ENCODE measurements at regions not wholly inside any gene's neighbourhood (a gene's known extent, or its start where the extent isn't known, plus 50 kb on each side); places are given as distances from the start of the nearest gene placed in this dataset.

DNA sequence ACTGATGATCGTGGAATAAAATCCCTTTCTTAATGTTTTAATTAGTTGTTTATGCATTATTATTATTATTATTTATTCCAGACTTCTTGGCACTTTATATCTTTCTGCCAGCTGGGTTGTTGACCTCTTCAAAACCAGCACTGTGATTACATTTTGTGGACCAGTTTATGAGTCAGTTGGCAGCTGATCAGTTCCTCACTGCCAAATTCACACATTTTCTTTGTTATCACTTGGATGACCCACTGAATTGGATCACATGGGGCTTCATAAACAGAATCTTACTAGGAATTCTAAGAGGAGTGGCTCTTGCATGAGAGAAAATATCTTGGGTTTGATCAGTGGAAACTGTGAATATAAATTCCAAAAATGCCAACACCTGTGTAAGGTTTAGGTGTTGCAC is 321.8 kb upstream of the SPRED2 start:
- TF ChIP-seq CTCF (IDR thresholded peaks at IDR 0.05) (no peak), EP300 (IDR thresholded peaks at IDR 0.05) (no peak), POLR2AphosphoS5 (IDR thresholded peaks at IDR 0.05) (no peak)

Data from gastroesophageal sphincter (tissue), 3 donors.